ENCODE measurements at regions not wholly inside any gene's neighbourhood (a gene's known extent, or its start where the extent isn't known, plus 50 kb on each side); places are given as distances from the start of the nearest gene placed in this dataset.

- FAIRE-seq (no peak), ATAC-seq (no peak), DNase-seq (ENCODE audit: extremely low read depth in 1 of 4, low spot score in 3 of 4) (no peak)
- no TSS peak for BruUV-seq (replicated peaks)
- WGBS (ENCODE audit: insufficient coverage, low coverage, missing lambda C conversion rate) = 45% methylated on average over 2 of the region's 2 CpGs
- no peak overlapping the region for H3K27ac ChIP-seq (ENCODE audit: extremely low read depth, low read depth, low read length)
- H3K9ac ChIP-seq (ENCODE audit: insufficient read depth in 1 of 2, low read depth in 2 of 2, low read length in 2 of 2) = no peak overlapping the region
- H2AFZ ChIP-seq (ENCODE audit: low read depth, low read length) = no peak overlapping the region
- H3K9me1 ChIP-seq (ENCODE audit: control insufficient read depth, insufficient read depth, low read length) = no peaks in the 10 kb centered on the region
- no peaks in the 10 kb centered on the region for H3K79me2 ChIP-seq (ENCODE audit: control insufficient read depth, insufficient read depth, low read length)
- CTCF ChIA-PET (ENCODE audit: low intra/inter-chr PET ratio) = no interaction called here
- H3K4me1 ChIP-seq (replicated peaks in 1 of 2; ENCODE audit: control insufficient read depth in 2 of 2, insufficient read depth in 2 of 2, low read length in 2 of 2) = no peaks in the 10 kb centered on the region
- POLR2A ChIA-PET = no interaction called here
- in situ Hi-C loops (cut with MboI) = no loop called here
- TF ChIP-seq FOS (IDR thresholded peaks at IDR 0.05; ENCODE audit: extremely low read depth, insufficient read length) (no peak), SIX5 (IDR thresholded peaks at IDR 0.05; ENCODE audit: borderline replicate concordance in 1 of 2, insufficient read depth in 1 of 2, low read depth in 1 of 2, low read length in 2 of 2) (no peak), LARP7 (IDR thresholded peaks at IDR 0.05) (no peak), ZNF280A (IDR thresholded peaks at IDR 0.05; ENCODE audit: low read depth, partially characterized antibody) (no peak), ZNF311 (CRISPR knock-in tag; IDR thresholded peaks at IDR 0.05) (no peak), PHF8 (IDR thresholded peaks at IDR 0.05; ENCODE audit: borderline replicate concordance, low read length) (no peak), NFYB (IDR thresholded peaks at IDR 0.05; ENCODE audit: extremely low read depth, insufficient read length) (no peak), FOXJ2 (tag; IDR thresholded peaks at IDR 0.05) (no peak), ESRRA (IDR thresholded peaks at IDR 0.05; ENCODE audit: borderline replicate concordance, low read depth) (no peak), ZNF445 (CRISPR knock-in tag; IDR thresholded peaks at IDR 0.05; ENCODE audit: low read depth) (no peak), PHTF2 (CRISPR knock-in tag; IDR thresholded peaks at IDR 0.05) (no peak), FIP1L1 (IDR thresholded peaks at IDR 0.05; ENCODE audit: low read depth, low read length, poor library complexity, severe bottlenecking) (no peak), THRB (CRISPR knock-in tag; conservative IDR thresholded peaks at IDR 0.05) (no peak), ETV5 (CRISPR knock-in tag; IDR thresholded peaks at IDR 0.05; ENCODE audit: low read depth) (no peak), MAFK (IDR thresholded peaks at IDR 0.05; ENCODE audit: low read length) (no peak)
- no peaks in the 10 kb centered on the region for H3K9me3 ChIP-seq (replicated peaks; ENCODE audit: control insufficient read depth, insufficient read depth, low read depth, low read length)
- intact Hi-C loops (cut with micrococcal nuclease) = no loop called here
- no peaks in the 10 kb centered on the region for H3K36me3 ChIP-seq (ENCODE audit: control insufficient read depth, insufficient read depth, low read length)
- H3K27me3 ChIP-seq (ENCODE audit: control insufficient read depth in 2 of 2, insufficient read depth in 2 of 2, low read length in 2 of 2) = no peaks in the 10 kb centered on the region
- no peak overlapping the region for H3K4me2 ChIP-seq (ENCODE audit: insufficient read depth, low read length)
- no peak overlapping the region for H3K4me3 ChIP-seq
- H4K20me1 ChIP-seq (replicated peaks; ENCODE audit: control insufficient read depth, insufficient read depth, low read length) = no peaks in the 10 kb centered on the region
Measured at GRCh38 chr6:140281236-140281635, 906.8 kb upstream of the CITED2 start.

All from K562 (cell line).